ENCODE measurements at regions not wholly inside any gene's neighbourhood (a gene's known extent, or its start where the extent isn't known, plus 50 kb on each side); places are given as distances from the start of the nearest gene placed in this dataset.
"Not testable (repeated sequence)": the region's sequence is repeated elsewhere in the genome, so short reads cannot be mapped to it uniquely, and the experiment has no call there.

DNA sequence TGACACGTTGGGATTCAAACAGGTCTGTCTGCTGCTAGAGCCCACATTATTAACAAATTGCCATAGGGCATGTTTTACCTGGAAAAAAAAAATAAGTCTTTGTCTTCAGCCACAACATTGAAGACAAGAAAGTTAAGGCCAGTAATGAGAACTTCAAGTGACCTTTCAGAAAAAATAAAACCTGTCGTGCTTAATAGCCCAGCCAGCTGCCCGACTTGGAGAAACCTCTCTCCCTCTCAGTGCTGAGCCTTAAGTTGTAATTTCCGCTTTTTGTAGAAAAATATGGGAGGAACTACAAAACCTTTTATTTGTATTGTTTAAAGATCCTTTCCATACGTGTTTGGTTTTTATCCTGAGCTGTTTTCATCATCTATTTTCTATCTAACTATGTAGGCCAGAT is 454.3 kb upstream of the SLITRK6 start:
- no CpG with 5 or more reads among the region's 5 CpGs for WGBS, 2 donors
- not testable (repeated sequence) for H3K27ac ChIP-seq; ATAC-seq (ENCODE audit: low FRiP score in 2 of 2)

GRCh38 chr13:86255820-86256219 is 456.6 kb upstream of the SLITRK6 start:
- H3K36me3 ChIP-seq; H3K9me3 ChIP-seq; H3K4me1 ChIP-seq; ATAC-seq (ENCODE audit: low FRiP score in 2 of 2); H3K4me3 ChIP-seq; H3K27me3 ChIP-seq; H3K27ac ChIP-seq; DNase-seq: not testable (repeated sequence)
- WGBS, 2 donors, result no CpG with 5 or more reads among the region's 2 CpGs

More for the DNA sequence above, 454.3 kb upstream of the SLITRK6 start:
- not testable (repeated sequence) for DNase-seq, H3K9me3 ChIP-seq, H3K27me3 ChIP-seq, H3K36me3 ChIP-seq, H3K4me1 ChIP-seq, H3K4me3 ChIP-seq

- no peak overlapping the region for H3K27ac ChIP-seq
- no peaks in the 10 kb centered on the region for H3K27me3 ChIP-seq
- ATAC-seq (ENCODE audit: low FRiP score in 2 of 2), result no peak
- DNase-seq, result no peak
- no peaks in the 10 kb centered on the region for H3K9me3 ChIP-seq
- no peaks in the 10 kb centered on the region for H3K36me3 ChIP-seq
- no peak overlapping the region for H3K4me3 ChIP-seq
- TF ChIP-seq POLR2AphosphoS5 (IDR thresholded peaks at IDR 0.05) (no peak), CTCF (IDR thresholded peaks at IDR 0.05) (no peak), POLR2A (IDR thresholded peaks at IDR 0.05) (no peak), EP300 (IDR thresholded peaks at IDR 0.05) (no peak)
- H3K4me1 ChIP-seq, result no peaks in the 10 kb centered on the region
Observed at GRCh38 chr13:86269511-86269910, 470.3 kb upstream of the SLITRK6 start.

GRCh38 chr13:86282442-86282841 is 483.2 kb upstream of the SLITRK6 start:
- no peak for TF ChIP-seq POLR2A (IDR thresholded peaks at IDR 0.05)
- TF ChIP-seq POLR2AphosphoS5 (IDR thresholded peaks at IDR 0.05), result no peak
- no peak for TF ChIP-seq EP300 (IDR thresholded peaks at IDR 0.05)
- no peak for TF ChIP-seq CTCF (IDR thresholded peaks at IDR 0.05)
- Histone ChIP-seq H3K4me3 (no peak overlapping the region), H3K9me3 (no peaks in the 10 kb centered on the region), H3K27me3 (no peaks in the 10 kb centered on the region), H3K27ac (no peak overlapping the region), H3K4me1 (no peaks in the 10 kb centered on the region), H3K36me3 (no peaks in the 10 kb centered on the region)
- 5 to 12% methylated on average over 2 of the region's 2 CpGs for WGBS, 2 donors
- no peak for DNase-seq
- ATAC-seq (ENCODE audit: low FRiP score in 2 of 2), result no peak

DNA sequence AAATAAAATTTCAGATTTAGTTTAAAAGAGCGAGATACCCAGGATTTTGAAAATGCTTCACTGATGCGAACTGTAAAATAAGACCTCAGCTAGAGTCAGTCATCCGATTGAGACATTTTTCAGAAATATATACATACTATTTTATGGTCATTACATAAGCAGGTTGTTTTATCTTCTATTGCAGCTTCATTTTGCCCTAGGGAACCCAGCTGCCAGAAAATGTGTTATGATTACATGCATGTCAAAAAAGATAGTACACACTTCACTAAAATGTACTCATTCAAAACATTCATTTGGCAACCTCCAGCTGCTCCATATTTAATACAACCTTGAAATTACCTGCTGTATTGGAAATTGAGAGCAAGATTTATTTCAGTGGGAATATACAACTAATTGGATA is 483.8 kb upstream of the SLITRK6 start:
- no peak overlapping the region for H3K4me3 ChIP-seq
- no peak overlapping the region for H3K27ac ChIP-seq
- no peak for DNase-seq
- no peaks in the 10 kb centered on the region for H3K36me3 ChIP-seq
- no peaks in the 10 kb centered on the region for H3K9me3 ChIP-seq
- no peak for ATAC-seq (ENCODE audit: low FRiP score in 2 of 2)
- no peaks in the 10 kb centered on the region for H3K4me1 ChIP-seq
- WGBS, 2 donors, result 93 to 98% methylated on average over 3 of the region's 3 CpGs
- no peak for TF ChIP-seq EP300 (IDR thresholded peaks at IDR 0.05)
- no peak for TF ChIP-seq POLR2AphosphoS5 (IDR thresholded peaks at IDR 0.05)
- TF ChIP-seq POLR2A (IDR thresholded peaks at IDR 0.05), result no peak
- no peak for TF ChIP-seq CTCF (IDR thresholded peaks at IDR 0.05)
- no peaks in the 10 kb centered on the region for H3K27me3 ChIP-seq

DNA sequence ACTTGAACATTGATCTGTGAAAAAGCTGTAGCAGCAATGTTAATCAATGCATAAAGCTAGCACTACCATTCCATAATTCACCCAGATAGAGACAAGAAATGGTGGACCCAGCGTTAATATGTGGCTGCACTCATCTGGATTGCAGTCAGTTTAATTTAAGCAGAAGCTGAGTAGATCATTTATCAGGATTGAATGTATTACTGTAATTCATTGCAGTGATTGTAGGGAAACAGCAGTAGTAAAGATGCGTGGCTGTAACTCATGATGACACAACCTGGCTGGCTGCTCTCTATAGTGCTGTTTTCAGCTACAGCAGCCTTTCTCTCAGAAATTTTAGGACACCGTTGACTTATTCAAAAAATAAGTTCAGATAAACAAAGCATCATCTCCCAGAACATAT is 499.5 kb upstream of the SLITRK6 start:
- Histone ChIP-seq H3K36me3 (no peaks in the 10 kb centered on the region), H3K27me3 (no peaks in the 10 kb centered on the region), H3K9me3 (no peaks in the 10 kb centered on the region), H3K27ac (no peak overlapping the region), H3K4me1 (no peaks in the 10 kb centered on the region), H3K4me3 (no peak overlapping the region)
- no peak for TF ChIP-seq CTCF (IDR thresholded peaks at IDR 0.05)
- no peak for TF ChIP-seq POLR2AphosphoS5 (IDR thresholded peaks at IDR 0.05)
- TF ChIP-seq POLR2A (IDR thresholded peaks at IDR 0.05), result no peak
- TF ChIP-seq EP300 (IDR thresholded peaks at IDR 0.05), result no peak
- 74% methylated on average over 3 of the region's 3 CpGs for WGBS, 2 donors
- DNase-seq, result no peak
- no peak for ATAC-seq (ENCODE audit: low FRiP score in 2 of 2)
